HG03342 (cell line): ENCODE measurements at regions not wholly inside any gene's neighbourhood (a gene's known extent, or its start where the extent isn't known, plus 50 kb on each side); places are given as distances from the start of the nearest gene placed in this dataset.
"Not testable (repeated sequence)": the region's sequence is repeated elsewhere in the genome, so short reads cannot be mapped to it uniquely, and the experiment has no call there.

Experiments used
- ATAC-seq: cut with Tn5 transposase; IDR thresholded peaks from one replicate; pipeline ENCODE4 v1.9.1; 2021; ENCODE audit warnings: mild to moderate bottlenecking, moderate library complexity; ENCODE audit not compliant: unreplicated experiment

GRCh38 chr6:27149150-27149549, 98.4 kb upstream of the PRSS16 start:
- no peak for ATAC-seq

GRCh38 chr6:27154696-27155095, 92.8 kb upstream of the PRSS16 start:
- no peak for ATAC-seq

GRCh38 chr6:27156874-27157458, 90.5 kb upstream of the PRSS16 start:
- ATAC-seq: no peak

DNA sequence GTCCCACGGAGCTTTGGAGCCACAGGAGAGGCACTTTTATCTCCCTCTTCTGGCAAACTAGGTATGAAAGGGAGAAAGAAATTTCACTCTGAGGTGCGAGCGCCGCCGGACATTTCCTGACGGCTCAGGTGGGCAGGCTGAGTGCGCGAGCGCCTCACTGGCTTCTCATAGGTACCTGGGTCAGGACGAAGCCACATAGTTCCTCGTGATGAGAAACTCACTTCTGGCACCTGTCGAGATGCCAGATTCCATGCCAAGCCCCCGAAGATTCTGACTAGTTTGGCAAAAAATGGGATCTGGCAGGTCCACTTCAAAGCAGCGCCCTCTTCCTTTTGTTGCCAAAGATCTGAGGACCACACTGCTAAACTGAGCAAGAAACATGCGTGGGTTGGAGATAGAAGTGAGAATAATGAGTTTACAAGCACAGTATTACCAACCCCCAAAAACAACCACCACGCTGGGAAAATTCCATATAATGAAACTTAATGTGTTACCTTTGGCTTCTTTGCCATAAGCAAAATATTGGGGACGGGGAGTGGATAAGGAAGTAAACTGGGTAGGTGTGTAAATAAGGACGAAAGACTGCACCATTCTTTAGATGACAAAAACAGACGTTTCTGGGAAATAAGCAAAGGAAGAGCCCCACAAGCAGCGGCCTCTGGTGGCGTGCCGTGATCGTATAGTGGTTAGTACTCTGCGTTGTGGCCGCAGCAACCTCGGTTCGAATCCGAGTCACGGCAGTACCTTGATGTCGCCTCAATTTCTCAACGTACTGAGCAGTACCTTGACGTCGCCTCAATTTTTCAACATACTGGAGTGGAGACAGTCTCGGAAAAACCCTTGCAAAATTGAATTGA, 89.8 kb upstream of the PRSS16 start:
- ATAC-seq: no peak

- no peak for ATAC-seq
Measured at GRCh38 chr6:27158316-27158643, 89.2 kb upstream of the PRSS16 start.

GRCh38 chr6:27159725-27160124, 87.8 kb upstream of the PRSS16 start:
- no peak for ATAC-seq

DNA sequence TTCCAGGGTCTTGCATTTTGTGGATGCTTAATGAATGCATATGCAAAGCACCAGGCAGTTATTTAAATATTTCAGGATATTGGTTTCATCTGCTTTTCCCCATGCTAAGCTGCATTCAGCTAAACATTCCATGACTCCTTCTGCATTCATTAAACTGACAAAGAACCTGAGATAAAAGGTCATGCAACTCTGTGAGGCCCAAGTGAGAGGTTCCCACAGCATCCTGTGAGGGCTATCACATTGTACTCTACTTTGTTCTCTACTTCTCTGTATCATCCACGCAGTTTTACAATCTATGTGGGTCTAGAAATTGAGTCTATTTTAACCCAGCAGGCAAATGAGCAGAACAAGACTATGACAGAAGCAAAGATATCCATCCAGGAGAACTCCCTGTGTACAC, 86.4 kb upstream of the PRSS16 start:
- ATAC-seq: no peak

DNA sequence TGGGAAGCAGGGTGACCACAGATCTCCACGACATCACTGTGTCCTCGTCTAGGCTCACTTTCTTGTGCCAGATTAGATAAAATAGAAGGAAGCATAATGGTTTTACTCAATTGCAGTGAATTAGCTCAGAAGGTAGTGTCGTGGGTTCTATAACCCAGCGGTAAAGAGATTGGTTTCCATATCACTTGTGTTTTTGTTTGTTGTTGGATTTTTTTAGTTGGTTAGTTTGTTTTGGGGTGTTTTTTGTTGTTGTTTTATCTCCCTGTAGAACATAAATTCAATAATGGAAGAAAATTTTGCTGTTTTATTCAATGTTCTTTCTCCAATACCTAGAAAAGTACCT, 85.9 kb upstream of the PRSS16 start:
- no peak for ATAC-seq

- no peak for ATAC-seq
Measured at GRCh38 chr6:27161946-27162603, 85.4 kb upstream of the PRSS16 start.

DNA sequence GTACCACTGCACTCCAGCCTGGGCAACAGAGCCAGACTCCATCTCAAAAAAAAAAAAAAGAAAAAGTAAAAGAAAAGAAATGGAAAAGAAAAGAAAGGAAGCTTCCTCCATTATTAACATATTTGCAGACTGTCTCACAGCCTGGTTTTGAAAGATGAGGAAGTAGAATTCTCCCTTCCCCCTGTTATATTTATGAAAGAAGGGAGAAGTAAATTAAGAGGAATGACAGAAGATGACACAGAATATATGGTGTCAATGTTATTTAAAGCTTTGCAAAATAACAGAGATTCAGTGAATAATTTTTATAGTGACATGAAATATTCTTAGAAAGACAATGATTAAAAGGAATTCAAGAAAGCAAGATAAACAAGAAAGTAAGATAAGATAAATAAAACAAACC, 83.7 kb upstream of the PRSS16 start:
- ATAC-seq: no peak

GRCh38 chr6:27168108-27168507, 79.4 kb upstream of the PRSS16 start:
- ATAC-seq: no peak

GRCh38 chr6:27168586-27169443, 78.7 kb upstream of the PRSS16 start:
- no peak for ATAC-seq

GRCh38 chr6:27172524-27173231, 74.8 kb upstream of the PRSS16 start:
- not testable (repeated sequence) for ATAC-seq

DNA sequence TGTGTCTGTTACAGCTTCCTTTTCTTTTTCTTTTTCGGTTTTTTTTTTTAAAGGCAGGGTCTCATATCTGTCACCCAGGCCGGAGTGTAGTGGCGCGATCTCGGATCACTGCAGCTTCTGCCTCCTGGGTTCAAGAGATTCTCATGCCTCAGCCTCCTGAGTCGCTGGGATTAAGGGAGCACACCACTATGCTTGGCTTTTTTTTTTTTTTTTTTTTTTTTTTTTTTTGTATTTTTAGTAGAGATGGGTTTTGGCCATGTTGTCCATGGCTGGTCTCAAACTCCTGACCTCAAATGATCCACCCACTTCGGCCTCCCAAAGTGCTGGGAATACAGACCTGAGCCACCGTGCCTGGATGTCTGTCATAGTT, 74.3 kb upstream of the PRSS16 start:
- ATAC-seq: not testable (repeated sequence)

DNA sequence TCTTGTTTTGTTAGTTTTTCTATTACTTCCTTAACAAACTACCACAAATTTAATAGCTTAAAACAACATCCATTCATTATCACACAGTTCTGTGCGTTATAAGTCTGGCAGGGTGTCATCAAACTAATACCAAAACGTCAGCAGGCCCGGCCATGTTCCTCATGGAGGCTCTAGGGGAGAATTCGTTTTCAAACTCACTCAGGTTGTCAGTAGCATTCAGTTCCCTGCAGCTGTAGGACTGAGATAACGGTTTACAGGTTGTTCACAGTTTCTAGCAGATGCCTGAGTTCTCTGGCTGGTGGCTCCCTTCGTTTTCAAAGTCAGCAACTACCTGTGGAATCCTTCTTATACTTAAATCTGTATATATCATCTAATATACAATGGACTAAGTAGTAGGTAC, 72.5 kb upstream of the PRSS16 start:
- no peak for ATAC-seq

GRCh38 chr6:27176096-27176495, 71.4 kb upstream of the PRSS16 start:
- ATAC-seq: no peak

- no peak for ATAC-seq
Measured at GRCh38 chr6:27176523-27177484, 70.7 kb upstream of the PRSS16 start.

DNA sequence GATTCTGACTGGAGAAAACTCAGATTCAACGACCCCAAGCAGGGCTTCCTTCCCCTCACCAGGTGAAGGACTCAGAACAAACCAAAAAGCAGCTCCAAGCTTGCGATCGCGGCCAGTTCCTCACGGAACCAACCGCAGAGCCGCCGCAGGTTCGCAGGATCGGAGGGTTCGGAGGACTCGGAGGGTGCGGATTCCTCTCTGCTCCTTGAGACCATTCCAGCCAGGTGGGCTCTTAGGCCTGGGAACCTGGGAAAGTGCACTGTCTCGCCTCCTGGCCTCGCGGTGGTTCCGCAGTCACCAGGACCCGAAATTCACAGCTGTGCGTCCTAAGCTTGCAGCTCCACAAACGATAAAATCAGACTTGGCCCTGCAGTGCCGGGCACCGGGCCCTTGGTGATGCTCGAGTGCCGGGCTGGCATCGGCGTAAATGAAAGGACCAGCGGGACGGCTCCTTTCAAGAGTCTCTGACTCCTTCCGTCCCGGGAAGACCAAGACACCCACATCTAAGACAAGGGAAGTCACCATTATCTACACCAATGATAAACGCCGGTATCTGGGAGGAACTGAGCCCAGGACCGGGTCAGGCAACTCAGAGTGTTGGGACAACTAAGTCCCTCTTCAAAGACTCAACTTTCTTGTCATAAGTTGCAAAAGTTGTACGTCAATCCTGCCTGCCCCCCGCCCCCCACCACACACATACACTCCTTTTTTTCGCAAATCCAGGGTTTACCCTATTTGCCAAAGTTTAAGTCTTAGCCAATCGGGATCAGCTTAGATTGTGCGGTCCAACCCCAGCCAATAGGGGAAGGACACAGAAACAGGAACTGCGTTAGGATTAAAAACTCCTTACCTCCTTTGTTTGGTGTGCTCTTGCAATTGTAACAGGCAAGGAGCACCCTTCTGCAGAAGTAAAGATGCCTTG, 69.8 kb upstream of the PRSS16 start:
- peak; percentile 80 for ATAC-seq

GRCh38 chr6:27178407-27178730, 69.1 kb upstream of the PRSS16 start:
- ATAC-seq: no peak
